ENCODE measurements at regions not wholly inside any gene's neighbourhood (a gene's known extent, or its start where the extent isn't known, plus 50 kb on each side); places are given as distances from the start of the nearest gene placed in this dataset.

- Histone ChIP-seq H3K4me3 (replicated peaks in 1 of 4; ENCODE audit: control extremely low read depth in 1 of 4, insufficient read depth in 1 of 4, low read depth in 3 of 4, low read length in 4 of 4) (no peak overlapping the region), H3K9ac (ENCODE audit: insufficient read depth, low read length) (no peak overlapping the region), H3K79me2 (ENCODE audit: control insufficient read depth, insufficient read depth, low read length) (no peaks in the 10 kb centered on the region), H3K27ac (ENCODE audit: insufficient read depth, low read length) (no peak overlapping the region), H4K20me1 (ENCODE audit: control insufficient read depth, extremely low read depth, insufficient read depth, low read length) (no peaks in the 10 kb centered on the region), H2AFZ (ENCODE audit: low read length) (no peak overlapping the region), H3K27me3 (ENCODE audit: control insufficient read depth, insufficient read depth, low read length) (no peaks in the 10 kb centered on the region), H3K4me1 (ENCODE audit: control insufficient read depth, extremely low read depth, insufficient read depth, low read length) (no peaks in the 10 kb centered on the region), H3K36me3 (ENCODE audit: control insufficient read depth, insufficient read depth, low read length) (no peaks in the 10 kb centered on the region), H3K4me2 (ENCODE audit: extremely low read depth, insufficient read depth, low read length) (no peak overlapping the region), H3K9me3 (ENCODE audit: control insufficient read depth, insufficient read depth, low read depth, low read length) (no peaks in the 10 kb centered on the region)
- TF ChIP-seq EZH2 (IDR thresholded peaks at IDR 0.05; ENCODE audit: low read length, missing control alignments) (no peak), CTCF (conservative IDR thresholded peaks at IDR 0.05 in 1 of 2, IDR thresholded peaks at IDR 0.05 in 1 of 2; ENCODE audit: low read depth in 1 of 2, low read length in 2 of 2) (no peak)
- DNase-seq (ENCODE audit: low read depth in 2 of 2): no peak
Measured at GRCh38 chr5:152007653-152008335, 83.1 kb upstream of the GLRA1 start.

GRCh38 chr5:152004095-152004494 is 79.4 kb upstream of the GLRA1 start:
- TF ChIP-seq EZH2 (IDR thresholded peaks at IDR 0.05; ENCODE audit: low read length, missing control alignments) (no peak), CTCF (conservative IDR thresholded peaks at IDR 0.05 in 1 of 2, IDR thresholded peaks at IDR 0.05 in 1 of 2; ENCODE audit: low read depth in 1 of 2, low read length in 2 of 2) (no peak)
- Histone ChIP-seq H3K9ac (ENCODE audit: insufficient read depth, low read length) (no peak overlapping the region), H3K4me1 (ENCODE audit: control insufficient read depth, extremely low read depth, insufficient read depth, low read length) (no peaks in the 10 kb centered on the region), H4K20me1 (ENCODE audit: control insufficient read depth, extremely low read depth, insufficient read depth, low read length) (no peaks in the 10 kb centered on the region), H3K4me3 (replicated peaks in 1 of 4; ENCODE audit: control extremely low read depth in 1 of 4, insufficient read depth in 1 of 4, low read depth in 3 of 4, low read length in 4 of 4) (no peak overlapping the region), H3K36me3 (ENCODE audit: control insufficient read depth, insufficient read depth, low read length) (no peaks in the 10 kb centered on the region), H3K4me2 (ENCODE audit: extremely low read depth, insufficient read depth, low read length) (no peak overlapping the region), H3K9me3 (ENCODE audit: control insufficient read depth, insufficient read depth, low read depth, low read length) (no peaks in the 10 kb centered on the region), H3K27ac (ENCODE audit: insufficient read depth, low read length) (no peak overlapping the region), H3K79me2 (ENCODE audit: control insufficient read depth, insufficient read depth, low read length) (no peaks in the 10 kb centered on the region), H3K27me3 (ENCODE audit: control insufficient read depth, insufficient read depth, low read length) (no peaks in the 10 kb centered on the region), H2AFZ (ENCODE audit: low read length) (no peak overlapping the region)
- DNase-seq (ENCODE audit: low read depth in 2 of 2): no peak

Data from fibroblast of lung (primary cell).